ENCODE measurements at regions not wholly inside any gene's neighbourhood (a gene's known extent, or its start where the extent isn't known, plus 50 kb on each side); places are given as distances from the start of the nearest gene placed in this dataset.

DNA sequence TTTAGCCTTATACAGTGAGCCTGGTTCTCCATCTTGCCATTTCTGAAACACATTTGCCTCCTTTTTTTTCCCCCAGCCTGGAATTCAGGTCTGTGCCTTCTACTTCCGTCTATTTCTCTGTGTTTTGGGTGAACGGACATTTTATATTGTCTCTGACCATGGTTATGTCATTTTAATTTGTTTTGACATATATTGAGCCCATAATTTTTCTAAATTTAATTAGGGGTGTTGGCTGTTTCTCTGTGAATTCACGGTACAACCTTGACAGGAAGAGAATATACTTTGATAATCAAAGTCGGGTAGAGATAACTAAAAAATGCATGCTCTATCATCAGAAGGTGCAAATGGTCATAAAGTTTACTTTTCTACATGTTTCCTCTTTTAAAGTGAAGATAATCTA, 361.4 kb downstream of the VGLL3 start:
- TF ChIP-seq, protein P1, sequence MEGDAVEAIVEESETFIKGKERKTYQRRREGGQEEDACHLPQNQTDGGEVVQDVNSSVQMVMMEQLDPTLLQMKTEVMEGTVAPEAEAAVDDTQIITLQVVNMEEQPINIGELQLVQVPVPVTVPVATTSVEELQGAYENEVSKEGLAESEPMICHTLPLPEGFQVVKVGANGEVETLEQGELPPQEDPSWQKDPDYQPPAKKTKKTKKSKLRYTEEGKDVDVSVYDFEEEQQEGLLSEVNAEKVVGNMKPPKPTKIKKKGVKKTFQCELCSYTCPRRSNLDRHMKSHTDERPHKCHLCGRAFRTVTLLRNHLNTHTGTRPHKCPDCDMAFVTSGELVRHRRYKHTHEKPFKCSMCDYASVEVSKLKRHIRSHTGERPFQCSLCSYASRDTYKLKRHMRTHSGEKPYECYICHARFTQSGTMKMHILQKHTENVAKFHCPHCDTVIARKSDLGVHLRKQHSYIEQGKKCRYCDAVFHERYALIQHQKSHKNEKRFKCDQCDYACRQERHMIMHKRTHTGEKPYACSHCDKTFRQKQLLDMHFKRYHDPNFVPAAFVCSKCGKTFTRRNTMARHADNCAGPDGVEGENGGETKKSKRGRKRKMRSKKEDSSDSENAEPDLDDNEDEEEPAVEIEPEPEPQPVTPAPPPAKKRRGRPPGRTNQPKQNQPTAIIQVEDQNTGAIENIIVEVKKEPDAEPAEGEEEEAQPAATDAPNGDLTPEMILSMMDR (IDR thresholded peaks at IDR 0.05; ENCODE audit: insufficient read depth, low read length, poor library complexity, severe bottlenecking) = no peak
- no peak for TF ChIP-seq EZH2phosphoT487 (conservative IDR thresholded peaks at IDR 0.05; ENCODE audit: low read length)
